ENCODE measurements at regions not wholly inside any gene's neighbourhood (a gene's known extent, or its start where the extent isn't known, plus 50 kb on each side); places are given as distances from the start of the nearest gene placed in this dataset.

DNA sequence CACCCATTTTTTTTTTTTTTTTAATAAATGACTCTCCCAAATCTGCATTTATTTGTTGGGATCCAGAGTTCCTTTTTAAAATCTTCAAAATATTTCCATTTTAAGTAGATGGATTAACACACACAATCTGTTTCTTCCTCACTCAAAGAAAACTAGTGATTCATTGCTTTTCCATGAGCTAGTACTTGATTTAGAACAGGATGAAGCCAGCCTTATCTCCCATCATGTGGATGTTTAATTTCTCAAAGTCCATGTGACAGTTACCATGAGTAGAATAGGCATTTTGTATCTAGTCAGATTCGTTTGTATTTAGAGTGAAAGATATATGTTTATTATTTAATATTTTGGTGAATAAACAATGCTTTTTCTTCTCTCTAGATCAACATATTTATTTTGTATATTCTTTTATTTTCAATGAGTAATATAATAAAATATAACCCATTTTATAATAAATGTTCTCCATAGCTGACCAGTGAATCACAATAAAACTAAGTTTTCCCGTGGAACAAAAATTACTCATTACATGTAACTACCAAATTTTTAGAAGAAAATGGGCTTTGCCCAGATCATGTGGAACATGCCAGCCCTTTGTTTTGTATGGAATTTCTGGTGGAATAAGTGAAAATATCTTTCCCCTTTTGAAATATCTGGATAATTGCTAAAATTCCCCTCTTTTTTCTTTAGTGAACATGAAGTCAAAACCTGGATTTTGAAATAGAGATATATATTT, 54.9 kb upstream of the RPS23 start:
- H3K4me3 ChIP-seq (ENCODE audit: low read depth, low read length): no peak overlapping the region
- TF ChIP-seq CTCF (IDR thresholded peaks at IDR 0.05; ENCODE audit: low read depth, low read length): no peak

- no peak overlapping the region for H3K4me3 ChIP-seq (ENCODE audit: low read depth, low read length)
- TF ChIP-seq CTCF (IDR thresholded peaks at IDR 0.05; ENCODE audit: low read depth, low read length): no peak
Measured at GRCh38 chr5:82332064-82332855, 54.1 kb upstream of the RPS23 start.

- TF ChIP-seq CTCF (IDR thresholded peaks at IDR 0.05; ENCODE audit: low read depth, low read length): no peak
- no peak overlapping the region for H3K4me3 ChIP-seq (ENCODE audit: low read depth, low read length)
Measured at GRCh38 chr5:82331557-82331956, 53.4 kb upstream of the RPS23 start.

GRCh38 chr5:82330530-82331270, 52.5 kb upstream of the RPS23 start:
- no peak for TF ChIP-seq CTCF (IDR thresholded peaks at IDR 0.05; ENCODE audit: low read depth, low read length)
- H3K4me3 ChIP-seq (ENCODE audit: low read depth, low read length): no peak overlapping the region

DNA sequence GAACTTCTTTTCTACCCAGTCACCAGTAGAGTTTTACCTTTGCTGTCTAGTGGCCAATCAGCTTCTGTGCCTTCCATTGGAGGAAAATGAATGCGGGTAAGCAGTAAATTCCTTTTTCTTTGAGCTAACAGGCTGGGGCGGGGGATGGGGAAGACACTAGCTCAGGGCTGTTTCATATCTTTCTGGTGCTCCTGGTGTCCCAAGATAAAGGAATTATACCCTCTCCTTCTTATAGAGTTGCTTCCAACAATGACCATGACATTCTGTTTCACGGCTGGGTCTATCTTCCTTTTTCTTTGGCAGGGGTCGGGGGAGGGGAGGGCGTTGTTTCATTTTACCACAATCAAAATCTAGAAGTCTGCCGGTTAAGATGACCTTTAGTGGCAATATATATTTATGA, 51.2 kb upstream of the RPS23 start:
- no peak overlapping the region for H3K4me3 ChIP-seq (ENCODE audit: low read depth, low read length)
- TF ChIP-seq CTCF (IDR thresholded peaks at IDR 0.05; ENCODE audit: low read depth, low read length): no peak
